NT2/D1 (cell line): ENCODE measurements at regions not wholly inside any gene's neighbourhood (a gene's known extent, or its start where the extent isn't known, plus 50 kb on each side); places are given as distances from the start of the nearest gene placed in this dataset.

Experiments
- DNase-seq: peaks from one replicate; pipeline ENCODE4 v3.0.0-alpha.2; 2011; ENCODE audit warnings: low read depth, low spot score
- H3K27me3 ChIP-seq: 2 replicates; pipeline ENCODE4 v1.6.0; 2011; ENCODE audit warnings: mild to moderate bottlenecking; ENCODE audit not compliant: insufficient read length, insufficient read depth
- H3K36me3 ChIP-seq: 2 replicates; pipeline ENCODE4 v1.6.1; 2011; ENCODE audit warnings: mild to moderate bottlenecking, low read length, mixed read lengths; ENCODE audit not compliant: insufficient read depth, insufficient read length
- H3K4me1 ChIP-seq: 2 replicates; pipeline ENCODE4 v1.5.1; 2011; ENCODE audit not compliant: insufficient read depth, insufficient read length
- H3K4me3 ChIP-seq: 2 replicates; pipeline ENCODE4 v1.5.1; 2011; ENCODE audit warnings: low read depth; ENCODE audit not compliant: insufficient read length
- H3K9ac ChIP-seq: 2 replicates; pipeline ENCODE4 v1.6.0; 2011; ENCODE audit warnings: low read depth; ENCODE audit not compliant: insufficient read length
- H3K9me3 ChIP-seq: 2 replicates; pipeline ENCODE4 v1.5.1; 2011; ENCODE audit warnings: mild to moderate bottlenecking, low read length; ENCODE audit not compliant: insufficient read depth
- SUZ12 ChIP-seq: IDR thresholded peaks from 2 replicates; pipeline ENCODE4 v1.6.1; 2011; ENCODE audit not compliant: insufficient read length, insufficient read depth; ENCODE audit errors: extremely low read depth
- YY1 ChIP-seq: IDR thresholded peaks from 2 replicates; pipeline ENCODE4 v1.6.1; 2011; ENCODE audit not compliant: insufficient read length, insufficient read depth
- ZNF274 ChIP-seq: IDR thresholded peaks from 2 replicates; pipeline ENCODE4 v1.6.1; 2011; ENCODE audit warnings: mild to moderate bottlenecking, low read depth, low read length

- no peaks in the 10 kb centered on the region for H3K9me3 ChIP-seq
- no peak for TF ChIP-seq YY1
- no peak for TF ChIP-seq SUZ12
- TF ChIP-seq ZNF274: no peak
- no peaks in the 10 kb centered on the region for H3K27me3 ChIP-seq
- no peak overlapping the region for H3K4me3 ChIP-seq
- no peak for DNase-seq
- no peaks in the 10 kb centered on the region for H3K36me3 ChIP-seq
- H3K4me1 ChIP-seq: no peaks in the 10 kb centered on the region
- no peak overlapping the region for H3K9ac ChIP-seq
Measured at GRCh38 chr5:88542786-88543185, 274.1 kb upstream of the TMEM161B start.

GRCh38 chr5:88540471-88541115 lies 271.9 kb upstream of the TMEM161B start:
- DNase-seq: no peak
- H3K9me3 ChIP-seq: no peaks in the 10 kb centered on the region
- H3K9ac ChIP-seq: no peak overlapping the region
- no peaks in the 10 kb centered on the region for H3K27me3 ChIP-seq
- TF ChIP-seq YY1: no peak
- no peak for TF ChIP-seq SUZ12
- TF ChIP-seq ZNF274: no peak
- H3K36me3 ChIP-seq: no peaks in the 10 kb centered on the region
- no peaks in the 10 kb centered on the region for H3K4me1 ChIP-seq
- H3K4me3 ChIP-seq: no peak overlapping the region

- Histone ChIP-seq H3K27me3 (no peaks in the 10 kb centered on the region), H3K4me3 (no peak overlapping the region)
- no peak for TF ChIP-seq ZNF274
- no peak for TF ChIP-seq YY1
- no peak for TF ChIP-seq SUZ12
Measured at GRCh38 chr5:88539693-88540365, 271.2 kb upstream of the TMEM161B start.

GRCh38 chr5:88539026-88539425 lies 270.4 kb upstream of the TMEM161B start:
- TF ChIP-seq SUZ12 (no peak), YY1 (no peak), ZNF274 (no peak)
- no peaks in the 10 kb centered on the region for H3K9me3 ChIP-seq
- no peak overlapping the region for H3K9ac ChIP-seq
- no peaks in the 10 kb centered on the region for H3K4me1 ChIP-seq
- no peak for DNase-seq
- H3K27me3 ChIP-seq: no peaks in the 10 kb centered on the region
- H3K4me3 ChIP-seq: no peak overlapping the region
- H3K36me3 ChIP-seq: no peaks in the 10 kb centered on the region

More at GRCh38 chr5:88539693-88540365, 271.2 kb upstream of the TMEM161B start:
- Histone ChIP-seq H3K9me3 (no peaks in the 10 kb centered on the region), H3K36me3 (no peaks in the 10 kb centered on the region), H3K4me1 (no peaks in the 10 kb centered on the region), H3K9ac (no peak overlapping the region)
- DNase-seq: no peak

GRCh38 chr5:88536146-88536545 lies 267.5 kb upstream of the TMEM161B start:
- DNase-seq: no peak
- H3K9me3 ChIP-seq: no peaks in the 10 kb centered on the region
- no peak for TF ChIP-seq ZNF274
- TF ChIP-seq YY1: no peak
- TF ChIP-seq SUZ12: no peak
- H3K4me1 ChIP-seq: no peaks in the 10 kb centered on the region
- H3K4me3 ChIP-seq: no peak overlapping the region
- H3K9ac ChIP-seq: no peak overlapping the region
- no peaks in the 10 kb centered on the region for H3K27me3 ChIP-seq
- H3K36me3 ChIP-seq: no peaks in the 10 kb centered on the region

- DNase-seq: no peak
- Histone ChIP-seq H3K4me3 (no peak overlapping the region), H3K4me1 (no peaks in the 10 kb centered on the region), H3K36me3 (no peaks in the 10 kb centered on the region), H3K9ac (no peak overlapping the region), H3K9me3 (no peaks in the 10 kb centered on the region), H3K27me3 (no peaks in the 10 kb centered on the region)
- TF ChIP-seq YY1 (no peak), SUZ12 (no peak), ZNF274 (no peak)
Measured at GRCh38 chr5:88524941-88525340, 256.3 kb upstream of the TMEM161B start.

GRCh38 chr5:88519066-88519465 lies 250.4 kb upstream of the TMEM161B start:
- TF ChIP-seq SUZ12 (no peak), YY1 (no peak), ZNF274 (no peak)
- Histone ChIP-seq H3K9me3 (no peaks in the 10 kb centered on the region), H3K36me3 (no peaks in the 10 kb centered on the region), H3K27me3 (no peaks in the 10 kb centered on the region), H3K4me1 (no peaks in the 10 kb centered on the region), H3K9ac (no peak overlapping the region), H3K4me3 (no peak overlapping the region)
- no peak for DNase-seq
